CD14-positive monocyte (primary cell): ENCODE measurements at regions not wholly inside any gene's neighbourhood (a gene's known extent, or its start where the extent isn't known, plus 50 kb on each side); places are given as distances from the start of the nearest gene placed in this dataset.

Experiments used
- DNase-seq, 3 donors: peaks; one replicate each; pipeline ENCODE4 v3.0.0-alpha.2; 2011 to 2022
- H2AFZ ChIP-seq: 2 replicates; pipeline ENCODE4 v1.6.0; 2012; ENCODE audit warnings: mild to moderate bottlenecking, low read depth, low read length, inconsistent platforms; ENCODE audit not compliant: insufficient read depth, poor library complexity, severe bottlenecking
- H3K27ac ChIP-seq, 2 donors: 1 replicate in 1 of 2; 2 replicates in 1 of 2; pipeline ENCODE4 v1.5.1; 2012 to 2013; ENCODE audit warnings: low read length in 2 of 2, control low read depth in 1 of 2, inconsistent platforms in 1 of 2, low read depth in 1 of 2, mild to moderate bottlenecking in 1 of 2
- H3K27me3 ChIP-seq, 2 donors: one replicate each; pipeline versions ENCODE4 v1.6.0 to v1.6.1; 2011 to 2013; ENCODE audit warnings: low read length in 2 of 2; ENCODE audit not compliant: control insufficient read depth in 2 of 2, insufficient read depth in 2 of 2
- H3K36me3 ChIP-seq, 2 donors: replicated peaks in 1 of 2; 1 replicate in 1 of 2; 2 replicates in 1 of 2; pipeline versions ENCODE4 v1.5.1 to v1.6.1; 2012 to 2013; ENCODE audit warnings: low read length in 2 of 2, control low read depth in 1 of 2, inconsistent platforms in 1 of 2, mild to moderate bottlenecking in 1 of 2; ENCODE audit not compliant: insufficient read depth in 2 of 2, control insufficient read depth in 1 of 2
- H3K4me1 ChIP-seq, 2 donors: 1 replicate in 1 of 2; 2 replicates in 1 of 2; pipeline versions ENCODE4 v1.5.1 to v1.6.1; 2012 to 2013; ENCODE audit warnings: low read length in 2 of 2, control low read depth in 1 of 2, inconsistent platforms in 1 of 2, mild to moderate bottlenecking in 1 of 2, moderate library complexity in 1 of 2; ENCODE audit not compliant: insufficient read depth in 2 of 2, control insufficient read depth in 1 of 2
- H3K4me2 ChIP-seq: replicated peaks from 2 replicates; pipeline ENCODE3; 2012; ENCODE audit warnings: low read length, moderate library complexity, mild to moderate bottlenecking; ENCODE audit not compliant: poor library complexity, severe bottlenecking; ENCODE audit errors: extremely low read depth
- H3K4me3 ChIP-seq, 3 experiments: fragments of 200-600 bp in 1 of 3; sonication (generic) in 1 of 3; replicated peaks in 1 of 3; 1 replicate in 2 of 3; 2 replicates in 1 of 3; pipeline ENCODE4 v1.5.1; 2011 to 2013; ENCODE audit warnings: low read length in 3 of 3, mild to moderate bottlenecking in 3 of 3, control low read depth in 2 of 3, low read depth in 2 of 3, inconsistent platforms in 1 of 3, moderate library complexity in 1 of 3
- H3K79me2 ChIP-seq: 2 replicates; pipeline ENCODE4 v1.6.0; 2012; ENCODE audit warnings: mild to moderate bottlenecking, control low read depth, inconsistent platforms, low read length, moderate library complexity; ENCODE audit not compliant: insufficient read depth
- H3K9ac ChIP-seq: 2 replicates; pipeline ENCODE4 v1.6.0; 2017; ENCODE audit warnings: low read length, mild to moderate bottlenecking; ENCODE audit not compliant: insufficient read depth, poor library complexity, severe bottlenecking
- H3K9me3 ChIP-seq, 2 donors: replicated peaks in 1 of 2; 1 replicate in 1 of 2; 2 replicates in 1 of 2; pipeline versions ENCODE4 v1.5.1 to v1.6.1; 2012 to 2013; ENCODE audit warnings: low read length in 2 of 2, control low read depth in 1 of 2; ENCODE audit not compliant: control insufficient read depth in 1 of 2, insufficient read depth in 1 of 2
- H4K20me1 ChIP-seq: 2 replicates; pipeline ENCODE4 v1.6.0; 2012; ENCODE audit warnings: mild to moderate bottlenecking, low read length, control low read depth, moderate library complexity; ENCODE audit not compliant: insufficient read depth
- H3K27ac Mint-ChIP-seq, 7 donors: one replicate each; pipeline ENCODE4 v1.8.0; 2020; ENCODE audit warnings: mild to moderate bottlenecking in 7 of 7, mixed read lengths in 7 of 7, moderate library complexity in 6 of 7, inconsistent platforms in 2 of 7
- H3K27me3 Mint-ChIP-seq, 3 donors: one replicate each; pipeline ENCODE4 v1.8.0; 2021 to 2022; ENCODE audit warnings: low read depth in 3 of 3, mild to moderate bottlenecking in 3 of 3, mixed read lengths in 3 of 3, moderate library complexity in 3 of 3, inconsistent platforms in 1 of 3
- H3K36me3 Mint-ChIP-seq, 2 donors: one replicate each; pipeline ENCODE4 v1.8.0; 2020; ENCODE audit warnings: mixed read lengths in 2 of 2, inconsistent platforms in 1 of 2, mild to moderate bottlenecking in 1 of 2
- H3K4me1 Mint-ChIP-seq: one replicate; pipeline ENCODE4 v1.8.0; 2020; ENCODE audit warnings: mild to moderate bottlenecking, mixed read lengths
- H3K4me3 Mint-ChIP-seq, 2 donors: one replicate each; pipeline ENCODE4 v1.8.0; 2020; ENCODE audit warnings: mild to moderate bottlenecking in 2 of 2, mixed read lengths in 2 of 2, moderate library complexity in 1 of 2
- H3K9me3 Mint-ChIP-seq, 7 donors: one replicate each; pipeline ENCODE4 v1.8.0; 2020 to 2022; ENCODE audit warnings: mixed read lengths in 7 of 7, mild to moderate bottlenecking in 6 of 7, moderate library complexity in 6 of 7, inconsistent platforms in 2 of 7
- WGBS: methylation state at CpG from one replicate; pipeline ENCODE4 v1.1.5; 2013; ENCODE audit warnings: missing lambda C conversion rate; ENCODE audit not compliant: insufficient coverage; 5-methylcytosine and 5-hydroxymethylcytosine counted together
- intact Hi-C, 2 donors: fragments of 100-400 bp; cut with micrococcal nuclease; formaldehyde crosslinking; loops; one replicate each; pipeline versions ENCODE4 v1.15.0 to v1.15.1; 2023
- TF ChIP-seq, protein P1 (sequence below): fragments of 200-600 bp; IDR thresholded peaks from one replicate; pipeline ENCODE4 v1.8.0; 2022; ENCODE audit warnings: antibody characterized with exemption, mild to moderate bottlenecking

DNA sequence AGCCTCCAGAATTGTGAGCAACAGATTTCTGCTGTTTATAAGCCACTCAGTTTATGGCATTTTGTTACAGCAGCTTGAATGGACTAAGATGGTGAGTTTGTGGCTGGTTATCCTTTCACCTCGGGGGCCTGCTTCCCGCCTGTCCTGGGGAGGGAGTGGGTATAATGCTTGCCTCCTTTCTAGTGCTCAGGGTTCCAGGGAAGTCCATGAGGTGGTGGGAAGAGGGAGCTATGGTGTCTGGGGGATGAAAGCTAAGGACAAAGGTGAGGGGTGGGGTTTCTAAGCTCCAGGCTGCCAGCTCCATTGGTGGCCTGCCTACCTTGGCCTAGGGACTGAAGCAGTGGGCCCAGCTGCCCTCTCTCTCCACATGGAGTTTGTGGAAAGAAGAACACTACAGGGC lies 50.2 kb upstream of the SDK2 start:
- TF ChIP-seq, protein P1, sequence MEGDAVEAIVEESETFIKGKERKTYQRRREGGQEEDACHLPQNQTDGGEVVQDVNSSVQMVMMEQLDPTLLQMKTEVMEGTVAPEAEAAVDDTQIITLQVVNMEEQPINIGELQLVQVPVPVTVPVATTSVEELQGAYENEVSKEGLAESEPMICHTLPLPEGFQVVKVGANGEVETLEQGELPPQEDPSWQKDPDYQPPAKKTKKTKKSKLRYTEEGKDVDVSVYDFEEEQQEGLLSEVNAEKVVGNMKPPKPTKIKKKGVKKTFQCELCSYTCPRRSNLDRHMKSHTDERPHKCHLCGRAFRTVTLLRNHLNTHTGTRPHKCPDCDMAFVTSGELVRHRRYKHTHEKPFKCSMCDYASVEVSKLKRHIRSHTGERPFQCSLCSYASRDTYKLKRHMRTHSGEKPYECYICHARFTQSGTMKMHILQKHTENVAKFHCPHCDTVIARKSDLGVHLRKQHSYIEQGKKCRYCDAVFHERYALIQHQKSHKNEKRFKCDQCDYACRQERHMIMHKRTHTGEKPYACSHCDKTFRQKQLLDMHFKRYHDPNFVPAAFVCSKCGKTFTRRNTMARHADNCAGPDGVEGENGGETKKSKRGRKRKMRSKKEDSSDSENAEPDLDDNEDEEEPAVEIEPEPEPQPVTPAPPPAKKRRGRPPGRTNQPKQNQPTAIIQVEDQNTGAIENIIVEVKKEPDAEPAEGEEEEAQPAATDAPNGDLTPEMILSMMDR, result no peak
- Histone ChIP-seq H2AFZ (no peak overlapping the region), H3K27ac (no peak overlapping the region), H3K27me3 (peaks cover 0 to 2% of the 10 kb centered on the region in 2 donors), H4K20me1 (no peaks in the 10 kb centered on the region), H3K36me3 (no peaks in the 10 kb centered on the region), H3K4me3 (no peak overlapping the region), H3K79me2 (no peaks in the 10 kb centered on the region), H3K4me1 (peaks cover 46 to 47% of the 10 kb centered on the region in 2 donors), H3K4me2 (no peak overlapping the region), H3K9me3 (peaks cover 0 to 16% of the 10 kb centered on the region in 2 donors), H3K9ac (no peak overlapping the region)
- H3K27ac Mint-ChIP-seq, result no peak overlapping the region
- peaks cover 9 to 18% (median 12%) of the 10 kb centered on the region in 7 donors for H3K9me3 Mint-ChIP-seq
- H3K4me3 Mint-ChIP-seq, result no peak overlapping the region
- peaks cover 58% of the 10 kb centered on the region for H3K4me1 Mint-ChIP-seq
- intact Hi-C loops, result no loop called here
- H3K27me3 Mint-ChIP-seq, result peaks cover 0 to 3% (median 0%) of the 10 kb centered on the region in 3 donors
- 50% methylated on average over 2 of the region's 2 CpGs for WGBS
- DNase-seq, result no peak
- H3K36me3 Mint-ChIP-seq, result peaks cover 0 to 2% of the 10 kb centered on the region in 2 donors

DNA sequence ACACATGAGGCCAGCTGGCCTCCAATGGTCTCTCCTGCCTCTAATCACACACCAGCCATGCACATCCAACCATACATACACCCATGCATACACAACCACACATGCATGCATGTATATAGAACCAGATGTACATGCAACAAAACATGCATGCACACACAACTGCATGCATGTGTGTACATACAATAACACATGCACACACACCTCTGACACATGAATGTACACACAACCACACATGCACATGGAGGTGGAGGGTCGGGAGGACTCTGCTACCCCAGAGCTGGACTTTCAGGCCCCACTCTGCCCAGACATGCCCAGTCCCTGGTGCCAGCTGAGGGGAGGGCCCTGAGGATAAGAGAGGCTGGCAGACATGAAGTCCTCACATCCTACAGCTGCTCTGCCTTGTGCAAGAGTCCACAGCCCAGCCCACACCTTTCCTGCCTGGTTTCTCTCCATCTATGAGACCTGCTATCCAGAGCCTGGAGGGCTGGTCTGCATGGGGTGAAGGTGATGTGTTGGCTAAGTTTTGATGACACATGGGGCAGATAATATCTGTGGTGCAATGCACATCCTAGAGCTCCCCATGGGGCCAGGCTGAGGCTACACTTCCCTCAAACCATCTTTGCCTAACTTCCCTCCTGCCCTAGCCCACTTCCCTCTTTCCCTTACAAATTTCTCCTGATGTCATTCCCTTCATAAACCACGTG lies 50.9 kb upstream of the SDK2 start:
- H3K4me2 ChIP-seq, result no peak overlapping the region
- Mint-ChIP-seq H3K27ac (peak overlapping the region in 3 of 7 donors; percentile 5 to 52 (median 46)), H3K9me3 (peaks cover 9 to 18% (median 12%) of the 10 kb centered on the region in 7 donors), H3K4me3 (no peak overlapping the region), H3K4me1 (peaks cover 58% of the 10 kb centered on the region), H3K36me3 (peaks cover 0 to 2% of the 10 kb centered on the region in 2 donors), H3K27me3 (peaks cover 0 to 2% (median 2%) of the 10 kb centered on the region in 3 donors)
- H4K20me1 ChIP-seq, result no peaks in the 10 kb centered on the region
- no peaks in the 10 kb centered on the region for H3K79me2 ChIP-seq
- 0% methylated on average over 1 of the region's 2 CpGs for WGBS
- no peaks in the 10 kb centered on the region for H3K36me3 ChIP-seq
- peaks cover 46 to 47% of the 10 kb centered on the region in 2 donors for H3K4me1 ChIP-seq
- no peak overlapping the region for H3K4me3 ChIP-seq
- H3K9me3 ChIP-seq, result peaks cover 0 to 16% of the 10 kb centered on the region in 2 donors
- TF ChIP-seq, protein P1, result no peak
- no peak overlapping the region for H3K9ac ChIP-seq
- no peak overlapping the region for H2AFZ ChIP-seq
- peak in 2 of 3 donors; percentile 14 to 25 for DNase-seq
- H3K27me3 ChIP-seq, result peaks cover 0 to 2% of the 10 kb centered on the region in 2 donors
- no peak overlapping the region for H3K27ac ChIP-seq
- intact Hi-C loops, result no loop called here
